ENCODE measurements at regions not wholly inside any gene's neighbourhood (a gene's known extent, or its start where the extent isn't known, plus 50 kb on each side); places are given as distances from the start of the nearest gene placed in this dataset.
A peak's percentile ranks its signal among the peaks of the same experiment; 100 is the strongest.

GRCh38 chr6:169162752-169163407 lies 90.8 kb downstream of the THBS2 start:
- intact Hi-C loops (cut with DNase I): no loop called here
- DNase-seq: peak; percentile 74
- TF ChIP-seq POLR2AphosphoS5 (IDR thresholded peaks at IDR 0.05) (peak in 2 of 4 donors; percentile 7 to 46), POLR2A (IDR thresholded peaks at IDR 0.05) (no peak)
- Histone ChIP-seq H3K9me3 (no peaks in the 10 kb centered on the region), H3K4me3 (no peak overlapping the region), H3K36me3 (no peaks in the 10 kb centered on the region), H3K4me1 (peaks cover 0 to 34% (median 25%) of the 10 kb centered on the region in 4 donors), H3K27ac (peak overlapping the region in 3 of 4 donors; percentile 5 to 56 (median 29)), H3K27me3 (no peaks in the 10 kb centered on the region)
- 47 to 80% methylated on average over 12 of the region's 12 CpGs for WGBS, 2 donors

- no peak overlapping the region for H3K4me3 ChIP-seq
- no peak for DNase-seq
- intact Hi-C loops (cut with DNase I): no loop called here
Measured at GRCh38 chr6:169162249-169162648, 91.4 kb downstream of the THBS2 start.

GRCh38 chr6:169161572-169162167 lies 92.0 kb downstream of the THBS2 start:
- intact Hi-C loops (cut with DNase I): no loop called here
- H3K4me3 ChIP-seq: no peak overlapping the region
- 82 to 86% methylated on average over 13 of the region's 13 CpGs for WGBS, 2 donors
- H3K9me3 ChIP-seq: no peaks in the 10 kb centered on the region
- DNase-seq: no peak
- no peaks in the 10 kb centered on the region for H3K36me3 ChIP-seq
- H3K4me1 ChIP-seq: peaks cover 0 to 44% (median 32%) of the 10 kb centered on the region in 4 donors
- no peaks in the 10 kb centered on the region for H3K27me3 ChIP-seq
- peak overlapping the region in 1 of 4 donors; percentile 27 for H3K27ac ChIP-seq
- no peak for TF ChIP-seq POLR2AphosphoS5 (IDR thresholded peaks at IDR 0.05)
- TF ChIP-seq CTCF (IDR thresholded peaks at IDR 0.05): no peak

More at GRCh38 chr6:169162249-169162648, 91.4 kb downstream of the THBS2 start:
- no peak for TF ChIP-seq CTCF (IDR thresholded peaks at IDR 0.05)
- no peak for TF ChIP-seq POLR2AphosphoS5 (IDR thresholded peaks at IDR 0.05)
- no peak for TF ChIP-seq EP300 (IDR thresholded peaks at IDR 0.05)
- no peak for TF ChIP-seq POLR2A (IDR thresholded peaks at IDR 0.05)
- no peaks in the 10 kb centered on the region for H3K9me3 ChIP-seq
- 88 to 90% methylated on average over 23 of the region's 23 CpGs for WGBS, 2 donors
- no peaks in the 10 kb centered on the region for H3K27me3 ChIP-seq
- peaks cover 0 to 40% (median 31%) of the 10 kb centered on the region in 4 donors for H3K4me1 ChIP-seq
- H3K27ac ChIP-seq: peak overlapping the region in 1 of 4 donors; percentile 45
- H3K36me3 ChIP-seq: no peaks in the 10 kb centered on the region

GRCh38 chr6:169160855-169161560 lies 92.6 kb downstream of the THBS2 start:
- no peaks in the 10 kb centered on the region for H3K9me3 ChIP-seq
- H3K27ac ChIP-seq: no peak overlapping the region
- peaks cover 0 to 49% (median 32%) of the 10 kb centered on the region in 4 donors for H3K4me1 ChIP-seq
- no peak overlapping the region for H3K4me3 ChIP-seq
- no peaks in the 10 kb centered on the region for H3K27me3 ChIP-seq
- H3K36me3 ChIP-seq: no peaks in the 10 kb centered on the region
- no peak for DNase-seq
- TF ChIP-seq EP300 (IDR thresholded peaks at IDR 0.05) (no peak), POLR2A (IDR thresholded peaks at IDR 0.05) (no peak), CTCF (IDR thresholded peaks at IDR 0.05) (no peak), POLR2AphosphoS5 (IDR thresholded peaks at IDR 0.05) (no peak)
- WGBS, 2 donors: 86 to 88% methylated on average over 15 of the region's 15 CpGs
- intact Hi-C loops (cut with DNase I): no loop called here
